ENCODE measurements at regions not wholly inside any gene's neighbourhood (a gene's known extent, or its start where the extent isn't known, plus 50 kb on each side); places are given as distances from the start of the nearest gene placed in this dataset.

DNA sequence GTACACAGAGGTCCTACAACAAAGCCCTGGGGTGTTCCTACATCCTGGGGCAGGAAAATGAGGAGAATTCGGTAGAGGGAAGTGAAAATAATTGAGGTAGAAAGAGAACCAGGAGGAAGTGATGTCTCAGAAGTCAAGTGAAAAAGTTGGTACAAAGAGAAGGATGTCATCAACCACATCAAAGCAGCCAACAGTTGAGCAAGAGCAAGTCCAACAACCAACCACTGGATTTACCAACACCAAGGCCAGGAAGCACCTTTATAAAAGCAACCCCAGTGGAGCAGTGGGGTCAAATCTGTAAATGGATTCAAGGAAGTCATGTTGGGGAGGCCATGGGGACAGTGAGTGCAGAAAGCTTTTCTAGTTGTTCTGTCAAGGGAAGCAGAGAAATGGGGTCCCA is 360.4 kb downstream of the ZNF516 start:
- ChIA-PET CTCF (ENCODE audit: low intra/inter-chr PET ratio) (no interaction called here), POLR2A (no interaction called here)
- TF ChIP-seq TCF7L2 (IDR thresholded peaks at IDR 0.05; ENCODE audit: low read depth, low read length): no peak
- TF ChIP-seq, protein P1, sequence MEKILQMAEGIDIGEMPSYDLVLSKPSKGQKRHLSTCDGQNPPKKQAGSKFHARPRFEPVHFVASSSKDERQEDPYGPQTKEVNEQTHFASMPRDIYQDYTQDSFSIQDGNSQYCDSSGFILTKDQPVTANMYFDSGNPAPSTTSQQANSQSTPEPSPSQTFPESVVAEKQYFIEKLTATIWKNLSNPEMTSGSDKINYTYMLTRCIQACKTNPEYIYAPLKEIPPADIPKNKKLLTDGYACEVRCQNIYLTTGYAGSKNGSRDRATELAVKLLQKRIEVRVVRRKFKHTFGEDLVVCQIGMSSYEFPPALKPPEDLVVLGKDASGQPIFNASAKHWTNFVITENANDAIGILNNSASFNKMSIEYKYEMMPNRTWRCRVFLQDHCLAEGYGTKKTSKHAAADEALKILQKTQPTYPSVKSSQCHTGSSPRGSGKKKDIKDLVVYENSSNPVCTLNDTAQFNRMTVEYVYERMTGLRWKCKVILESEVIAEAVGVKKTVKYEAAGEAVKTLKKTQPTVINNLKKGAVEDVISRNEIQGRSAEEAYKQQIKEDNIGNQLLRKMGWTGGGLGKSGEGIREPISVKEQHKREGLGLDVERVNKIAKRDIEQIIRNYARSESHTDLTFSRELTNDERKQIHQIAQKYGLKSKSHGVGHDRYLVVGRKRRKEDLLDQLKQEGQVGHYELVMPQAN (IDR thresholded peaks at IDR 0.05; ENCODE audit: borderline replicate concordance): no peak
- TF ChIP-seq ZEB2 (IDR thresholded peaks at IDR 0.05): no peak
- no peak for TF ChIP-seq SMARCA5 (IDR thresholded peaks at IDR 0.05)
- TF ChIP-seq BRCA1 (IDR thresholded peaks at IDR 0.05): no peak
- TF ChIP-seq BRCA1 (CRISPR knock-in tag; IDR thresholded peaks at IDR 0.05): no peak
- TF ChIP-seq MCM7 (IDR thresholded peaks at IDR 0.05): no peak
- TF ChIP-seq MEIS2 (IDR thresholded peaks at IDR 0.05; ENCODE audit: partially characterized antibody): no peak
- TF ChIP-seq SMC3 (conservative IDR thresholded peaks at IDR 0.05; ENCODE audit: insufficient read depth, low read depth, low read length): no peak
- TF ChIP-seq, protein P2, sequence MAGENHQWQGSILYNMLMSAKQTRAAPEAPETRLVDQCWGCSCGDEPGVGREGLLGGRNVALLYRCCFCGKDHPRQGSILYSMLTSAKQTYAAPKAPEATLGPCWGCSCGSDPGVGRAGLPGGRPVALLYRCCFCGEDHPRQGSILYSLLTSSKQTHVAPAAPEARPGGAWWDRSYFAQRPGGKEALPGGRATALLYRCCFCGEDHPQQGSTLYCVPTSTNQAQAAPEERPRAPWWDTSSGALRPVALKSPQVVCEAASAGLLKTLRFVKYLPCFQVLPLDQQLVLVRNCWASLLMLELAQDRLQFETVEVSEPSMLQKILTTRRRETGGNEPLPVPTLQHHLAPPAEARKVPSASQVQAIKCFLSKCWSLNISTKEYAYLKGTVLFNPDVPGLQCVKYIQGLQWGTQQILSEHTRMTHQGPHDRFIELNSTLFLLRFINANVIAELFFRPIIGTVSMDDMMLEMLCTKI (IDR thresholded peaks at IDR 0.05; ENCODE audit: partially characterized antibody): no peak
- TF ChIP-seq ZNF232 (CRISPR knock-in tag; IDR thresholded peaks at IDR 0.05): no peak
- TF ChIP-seq TBL1XR1 (IDR thresholded peaks at IDR 0.05; ENCODE audit: low read length in 2 of 2): no peak
- no peak for TF ChIP-seq RBM17 (IDR thresholded peaks at IDR 0.05; ENCODE audit: borderline replicate concordance, low read depth, low read length)
- no peak for TF ChIP-seq PTRF (tag; IDR thresholded peaks at IDR 0.05)
- no peaks in the 10 kb centered on the region for H3K79me2 ChIP-seq (ENCODE audit: control insufficient read depth, insufficient read depth, low read length)
- in situ Hi-C loops (cut with MboI) (no loop called here), intact Hi-C loops (cut with micrococcal nuclease) (no loop called here)
- no peak overlapping the region for H3K4me3 ChIP-seq
- H3K27ac ChIP-seq (ENCODE audit: extremely low read depth, low read depth, low read length): no peak overlapping the region
- no peaks in the 10 kb centered on the region for H3K27me3 ChIP-seq (ENCODE audit: control insufficient read depth in 2 of 2, insufficient read depth in 2 of 2, low read length in 2 of 2)
- no peak for DNase-seq (ENCODE audit: extremely low read depth in 1 of 4, low spot score in 3 of 4)
- no peak for FAIRE-seq
- no TSS peak for BruUV-seq (replicated peaks)
- H3K9ac ChIP-seq (ENCODE audit: insufficient read depth in 1 of 2, low read depth in 2 of 2, low read length in 2 of 2): no peak overlapping the region
- H4K20me1 ChIP-seq (replicated peaks; ENCODE audit: control insufficient read depth, insufficient read depth, low read length): no peaks in the 10 kb centered on the region
- no peaks in the 10 kb centered on the region for H3K9me1 ChIP-seq (ENCODE audit: control insufficient read depth, insufficient read depth, low read length)
- no peak for ATAC-seq
- H3K36me3 ChIP-seq (ENCODE audit: control insufficient read depth, insufficient read depth, low read length): no peaks in the 10 kb centered on the region
- no peaks in the 10 kb centered on the region for H3K9me3 ChIP-seq (replicated peaks; ENCODE audit: control insufficient read depth, insufficient read depth, low read depth, low read length)
- H3K4me1 ChIP-seq (replicated peaks in 1 of 2; ENCODE audit: control insufficient read depth in 2 of 2, insufficient read depth in 2 of 2, low read length in 2 of 2): no peaks in the 10 kb centered on the region
- no peak overlapping the region for H3K4me2 ChIP-seq (ENCODE audit: insufficient read depth, low read length)
- no peak overlapping the region for H2AFZ ChIP-seq (ENCODE audit: low read depth, low read length)
- WGBS (ENCODE audit: insufficient coverage, low coverage, missing lambda C conversion rate): 0% methylated on average over 1 of the region's 1 CpG

All from K562 (cell line).